Fibroblast of skin of left biceps (primary cell): ENCODE measurements at regions not wholly inside any gene's neighbourhood (a gene's known extent, or its start where the extent isn't known, plus 50 kb on each side); places are given as distances from the start of the nearest gene placed in this dataset.
"Not testable (repeated sequence)": the region's sequence is repeated elsewhere in the genome, so short reads cannot be mapped to it uniquely, and the experiment has no call there.

Experiments
- DNase-seq, 2 experiments: peaks; one replicate each; pipeline ENCODE4 v3.0.0-alpha.2; 2013; ENCODE audit warnings: low read depth in 2 of 2

DNA sequence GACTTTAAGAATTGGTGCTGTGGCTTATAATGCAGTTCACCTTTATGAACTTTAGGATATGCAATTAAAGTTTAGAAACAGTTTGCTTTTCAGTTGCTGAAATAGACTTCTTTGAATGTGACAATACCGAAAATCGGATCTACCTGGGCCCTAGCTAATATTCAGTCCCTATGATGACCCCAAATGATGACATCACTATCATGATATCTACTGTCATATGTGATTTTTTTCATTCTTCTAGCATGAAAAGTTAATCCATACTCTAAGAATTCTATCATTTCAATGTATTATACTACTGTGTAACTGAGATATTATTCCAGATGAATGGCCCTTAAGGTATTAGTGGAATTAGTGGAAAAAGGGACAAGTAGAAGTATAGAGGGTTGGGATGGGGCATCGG is 487.2 kb upstream of the TUSC1 start:
- no peak for DNase-seq

- DNase-seq, result peak in 1 of 2 experiments; percentile 22
Observed at GRCh38 chr9:26163931-26164330, 485.7 kb upstream of the TUSC1 start.

GRCh38 chr9:26159575-26160392 is 481.5 kb upstream of the TUSC1 start:
- no peak for DNase-seq

- no peak for DNase-seq
Observed at GRCh38 chr9:26158631-26159150, 480.4 kb upstream of the TUSC1 start.

DNA sequence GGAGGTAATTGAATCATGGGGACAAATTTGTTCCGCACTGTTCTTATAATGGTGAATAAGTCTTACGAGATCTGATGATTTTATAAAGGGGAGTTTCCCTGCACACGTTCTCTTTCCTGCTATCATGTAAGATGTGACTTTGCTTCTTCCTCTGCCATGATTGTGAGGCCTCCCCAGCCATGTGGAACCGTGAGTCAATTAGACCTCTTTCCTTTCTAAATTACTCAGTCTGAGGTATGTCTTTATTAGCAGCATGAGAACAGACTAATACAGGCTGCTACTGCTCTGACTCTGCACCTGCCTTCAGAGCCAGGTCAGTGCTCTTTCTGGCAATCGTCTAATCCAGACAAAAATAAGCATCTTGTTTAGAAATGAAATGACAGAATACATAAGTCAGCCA is 479.2 kb upstream of the TUSC1 start:
- no peak for DNase-seq

DNA sequence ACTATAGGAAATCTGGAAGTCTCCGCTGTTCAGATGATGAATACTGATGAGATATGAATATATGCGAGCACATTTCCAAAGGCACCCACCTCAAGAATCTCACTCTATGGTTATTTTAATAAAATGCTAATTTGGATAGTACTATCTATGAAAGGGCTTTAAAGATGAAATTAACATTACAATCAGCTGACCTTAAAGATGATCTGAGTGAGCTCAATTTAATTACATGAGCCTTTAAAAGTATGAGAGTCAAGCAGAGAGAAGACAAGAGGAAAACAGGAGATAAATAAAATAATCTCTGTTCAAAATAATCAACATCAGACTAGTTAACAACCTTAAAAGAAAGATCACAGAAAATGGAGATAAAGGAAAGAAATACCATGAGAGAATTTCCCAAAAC is 474.1 kb upstream of the TUSC1 start:
- DNase-seq, result no peak

DNA sequence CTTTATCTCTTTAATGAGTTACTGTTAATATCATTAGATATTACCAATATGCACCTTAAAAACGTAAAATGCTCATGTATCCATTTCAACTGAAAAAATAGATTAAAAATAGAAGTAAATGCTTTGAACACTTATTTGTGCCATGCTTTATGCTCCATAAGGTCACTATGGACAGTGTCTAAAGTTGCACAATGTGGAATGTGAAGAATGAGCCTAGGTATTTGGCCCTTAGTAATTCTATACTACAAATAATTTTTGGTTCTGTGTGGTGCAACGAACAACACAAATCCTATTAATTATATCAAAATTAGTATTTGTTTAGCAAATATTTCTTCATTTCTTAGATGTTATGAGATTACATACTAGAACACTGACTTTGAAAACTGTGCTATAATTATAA is 469.9 kb upstream of the TUSC1 start:
- no peak for DNase-seq

GRCh38 chr9:26145938-26146337 is 467.7 kb upstream of the TUSC1 start:
- DNase-seq, result no peak

- DNase-seq, result no peak
Observed at GRCh38 chr9:26142631-26143030, 464.4 kb upstream of the TUSC1 start.

DNA sequence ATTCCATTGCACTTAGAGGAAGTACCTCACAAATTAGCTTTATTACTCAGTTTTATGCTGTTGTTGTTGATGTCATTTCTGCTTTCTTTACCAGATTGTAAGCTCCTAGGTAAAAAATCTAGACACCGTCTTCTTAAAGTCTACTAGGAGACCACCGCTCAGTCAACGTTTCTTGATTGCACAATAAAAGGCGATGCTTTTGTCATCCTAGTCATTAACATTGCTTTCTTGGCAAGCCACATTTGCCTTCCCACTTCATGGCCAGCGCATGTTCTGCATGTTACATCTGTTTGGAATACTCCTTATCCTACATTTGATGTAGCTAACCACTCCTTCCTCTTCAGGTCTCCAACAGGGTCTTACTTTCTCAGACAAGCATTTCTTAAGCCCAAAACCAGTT is 464.0 kb upstream of the TUSC1 start:
- DNase-seq, result no peak

- no peak for DNase-seq
Observed at GRCh38 chr9:26133537-26133936, 455.3 kb upstream of the TUSC1 start.

- no peak for DNase-seq
Observed at GRCh38 chr9:26132746-26133312, 454.6 kb upstream of the TUSC1 start.

DNA sequence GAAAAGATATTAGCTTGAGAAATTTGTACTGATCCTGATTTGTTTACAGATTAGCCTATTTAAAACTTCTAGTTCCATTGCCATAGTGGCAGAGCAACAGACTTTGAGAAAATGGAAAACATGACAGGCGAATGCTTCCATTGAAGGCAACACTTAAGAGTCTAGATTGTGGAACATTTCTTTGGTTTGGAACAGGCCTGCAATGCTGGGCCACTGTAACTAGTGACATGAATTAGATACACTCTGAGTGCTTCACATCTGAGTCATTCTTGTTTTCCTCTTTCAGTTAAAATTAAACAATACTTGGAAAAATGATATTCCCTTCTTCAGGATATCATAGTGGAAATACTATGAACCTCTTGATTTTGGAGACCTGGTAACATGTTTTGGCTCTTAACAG is 453.6 kb upstream of the TUSC1 start:
- DNase-seq, result no peak

- DNase-seq, result peak; percentile 42 to 55
Observed at GRCh38 chr9:26129217-26129616, 451.0 kb upstream of the TUSC1 start.

- DNase-seq, result no peak
Observed at GRCh38 chr9:26125693-26126092, 447.4 kb upstream of the TUSC1 start.

DNA sequence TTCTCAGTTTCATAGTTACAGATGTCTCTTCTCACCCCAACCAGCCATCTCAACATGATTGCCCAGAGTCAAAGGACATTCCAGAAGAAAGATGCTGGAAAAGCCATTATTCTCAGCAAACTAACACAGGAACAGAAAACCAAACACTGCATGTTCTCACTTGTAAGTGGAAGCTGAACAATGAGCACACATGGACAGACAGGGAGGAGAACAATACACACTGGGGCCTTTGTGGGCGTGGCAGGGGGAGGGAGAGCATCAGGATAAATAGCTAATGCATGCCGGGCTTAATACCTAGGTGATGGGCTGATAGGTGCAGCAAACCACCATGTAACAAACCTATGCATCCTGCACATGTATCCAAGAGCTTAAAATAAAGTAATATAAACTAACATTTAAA is 437.8 kb upstream of the TUSC1 start:
- not testable (repeated sequence) for DNase-seq

GRCh38 chr9:26112724-26113123 is 434.5 kb upstream of the TUSC1 start:
- no peak for DNase-seq

GRCh38 chr9:26086396-26086795 is 408.2 kb upstream of the TUSC1 start:
- no peak for DNase-seq

DNA sequence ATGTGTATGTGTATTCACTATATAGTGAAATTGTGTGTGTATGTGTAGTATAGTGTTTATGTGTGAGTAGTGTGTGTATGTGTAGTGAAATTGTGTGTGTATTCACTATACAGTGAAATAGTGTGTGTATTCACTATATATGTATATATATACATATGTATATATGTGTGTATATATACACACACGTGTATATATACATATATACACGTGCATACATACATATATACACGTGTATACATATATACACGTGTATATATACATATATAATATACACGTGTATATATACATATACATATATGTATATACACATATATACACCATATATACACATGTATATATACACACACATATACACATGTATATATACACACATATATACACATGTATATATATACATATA is 403.6 kb upstream of the TUSC1 start:
- DNase-seq, result no peak

- no peak for DNase-seq
Observed at GRCh38 chr9:26078706-26079105, 400.5 kb upstream of the TUSC1 start.

- DNase-seq, result no peak
Observed at GRCh38 chr9:26077860-26078259, 399.6 kb upstream of the TUSC1 start.

DNA sequence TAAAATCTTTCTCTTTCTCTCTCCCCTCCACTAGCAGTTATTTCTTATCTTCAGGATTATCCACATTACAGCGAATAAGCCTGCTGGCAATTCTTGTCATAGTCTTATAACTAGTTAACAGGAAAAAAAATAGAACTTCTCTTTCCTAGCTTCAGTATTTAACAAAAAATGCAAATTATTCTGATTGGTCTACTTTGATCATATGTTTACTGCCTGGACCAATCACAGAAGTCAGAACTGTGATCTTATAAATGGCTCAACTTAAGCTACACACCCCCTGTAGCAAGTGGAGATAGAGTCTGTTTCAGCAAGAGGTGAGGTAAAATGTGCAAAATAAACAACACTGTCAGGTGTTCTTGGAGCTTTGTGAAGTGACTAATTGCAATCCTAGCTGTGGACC is 389.4 kb upstream of the TUSC1 start:
- no peak for DNase-seq

GRCh38 chr9:26066237-26066636 is 388.0 kb upstream of the TUSC1 start:
- DNase-seq, result no peak
